Neural crest cell (in vitro differentiated cells): ENCODE measurements at regions not wholly inside any gene's neighbourhood (a gene's known extent, or its start where the extent isn't known, plus 50 kb on each side); places are given as distances from the start of the nearest gene placed in this dataset.
"Not testable (repeated sequence)": the region's sequence is repeated elsewhere in the genome, so short reads cannot be mapped to it uniquely, and the experiment has no call there.

Experiments
- DNase-seq: peaks from one replicate; pipeline ENCODE4 v3.0.0; 2021; ENCODE audit warnings: low read depth, mixed read lengths, low spot score
- H3K27ac Mint-ChIP-seq: one replicate; pipeline ENCODE4 v1.8.0; 2021; ENCODE audit warnings: mild to moderate bottlenecking, mixed read lengths; ENCODE audit not compliant: unreplicated experiment
- H3K27me3 Mint-ChIP-seq: 2 replicates; pipeline ENCODE4 v1.8.0; 2021; ENCODE audit warnings: low read depth, mild to moderate bottlenecking, mixed read lengths
- H3K36me3 Mint-ChIP-seq: 2 replicates; pipeline ENCODE4 v1.8.0; 2021; ENCODE audit warnings: low read depth, mild to moderate bottlenecking, mixed read lengths
- H3K4me1 Mint-ChIP-seq: 2 replicates; pipeline ENCODE4 v1.8.0; 2021; ENCODE audit warnings: mixed read lengths
- H3K4me3 Mint-ChIP-seq: one replicate; pipeline ENCODE4 v1.8.0; 2021; ENCODE audit warnings: mild to moderate bottlenecking, mixed read lengths
- H3K9me3 Mint-ChIP-seq: 2 replicates; pipeline ENCODE4 v1.8.0; 2021; ENCODE audit warnings: mixed read lengths
- CTCF ChIP-seq: fragments of 200-600 bp; sonication (generic); conservative IDR thresholded peaks from 2 replicates; pipeline ENCODE4 v1.5.0; 2021; ENCODE audit warnings: antibody characterized with exemption, mild to moderate bottlenecking

DNA sequence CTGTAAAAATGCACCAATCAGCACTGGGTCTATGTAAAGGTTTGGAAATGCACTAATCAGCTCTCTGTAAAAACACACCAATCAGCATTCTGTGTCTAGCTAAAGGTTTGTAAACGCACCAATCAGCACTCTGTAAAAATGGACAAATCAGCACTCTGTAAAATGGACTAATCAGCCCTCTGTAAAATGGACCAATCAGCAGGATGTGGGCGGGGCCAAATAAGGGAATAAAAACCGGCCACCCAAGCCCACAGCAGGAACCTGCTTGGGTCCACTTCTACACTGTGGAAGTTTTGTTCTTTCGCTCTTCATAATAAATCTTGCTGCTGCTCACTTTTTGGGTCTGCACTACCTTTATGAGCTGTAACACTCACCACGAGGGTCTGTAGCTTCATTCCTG lies 101.0 kb downstream of the SMC2 start:
- not testable (repeated sequence) for H3K27ac Mint-ChIP-seq, H3K27me3 Mint-ChIP-seq, DNase-seq, H3K9me3 Mint-ChIP-seq, H3K4me1 Mint-ChIP-seq, H3K36me3 Mint-ChIP-seq, H3K4me3 Mint-ChIP-seq

GRCh38 chr9:104200456-104200994 lies 106.4 kb downstream of the SMC2 start:
- Mint-ChIP-seq H3K27ac (no peak overlapping the region), H3K9me3 (peaks cover 5% of the 10 kb centered on the region), H3K4me3 (no peak overlapping the region), H3K4me1 (no peaks in the 10 kb centered on the region), H3K36me3 (peaks cover 2% of the 10 kb centered on the region), H3K27me3 (no peaks in the 10 kb centered on the region)
- TF ChIP-seq CTCF, result no peak
- no peak for DNase-seq

GRCh38 chr9:104206766-104207165 lies 112.7 kb downstream of the SMC2 start:
- no peaks in the 10 kb centered on the region for H3K36me3 Mint-ChIP-seq
- H3K9me3 Mint-ChIP-seq, result no peaks in the 10 kb centered on the region
- no peaks in the 10 kb centered on the region for H3K27me3 Mint-ChIP-seq
- no peaks in the 10 kb centered on the region for H3K4me1 Mint-ChIP-seq
- H3K27ac Mint-ChIP-seq, result no peak overlapping the region
- no peak for DNase-seq
- no peak for TF ChIP-seq CTCF
- H3K4me3 Mint-ChIP-seq, result no peak overlapping the region

DNA sequence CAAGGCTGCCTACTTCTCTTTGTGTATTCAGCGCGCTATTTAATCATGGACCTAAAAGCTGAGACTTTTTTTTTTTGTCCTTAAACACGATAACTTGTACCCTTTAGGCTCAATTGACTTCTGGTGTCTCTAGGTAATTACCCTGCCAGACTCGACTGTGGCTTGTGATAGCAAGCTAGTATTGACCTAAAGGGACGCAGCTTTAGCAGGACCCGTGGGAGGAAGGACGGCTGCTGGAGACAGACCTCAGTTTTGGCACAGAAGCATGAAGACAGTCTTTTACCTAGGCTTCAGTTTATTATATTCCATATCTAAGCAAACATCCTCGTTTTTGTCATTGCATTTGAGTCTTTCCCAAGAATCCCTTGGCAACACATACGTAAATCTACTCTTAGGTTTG lies 115.3 kb downstream of the SMC2 start:
- DNase-seq, result no peak
- no peaks in the 10 kb centered on the region for H3K4me1 Mint-ChIP-seq
- H3K27ac Mint-ChIP-seq, result no peak overlapping the region
- H3K9me3 Mint-ChIP-seq, result no peaks in the 10 kb centered on the region
- H3K27me3 Mint-ChIP-seq, result no peaks in the 10 kb centered on the region
- H3K4me3 Mint-ChIP-seq, result no peak overlapping the region
- H3K36me3 Mint-ChIP-seq, result no peaks in the 10 kb centered on the region
- no peak for TF ChIP-seq CTCF

GRCh38 chr9:104227108-104227507 lies 133.0 kb downstream of the SMC2 start:
- DNase-seq, result no peak
- Mint-ChIP-seq H3K36me3 (no peaks in the 10 kb centered on the region), H3K9me3 (no peaks in the 10 kb centered on the region), H3K4me3 (no peak overlapping the region), H3K27me3 (no peaks in the 10 kb centered on the region), H3K27ac (no peak overlapping the region), H3K4me1 (no peaks in the 10 kb centered on the region)
- TF ChIP-seq CTCF, result no peak

GRCh38 chr9:104232781-104233341 lies 138.8 kb downstream of the SMC2 start:
- Mint-ChIP-seq H3K27me3 (no peaks in the 10 kb centered on the region), H3K4me1 (no peaks in the 10 kb centered on the region), H3K4me3 (no peak overlapping the region), H3K27ac (no peak overlapping the region), H3K9me3 (no peaks in the 10 kb centered on the region), H3K36me3 (no peaks in the 10 kb centered on the region)
- no peak for TF ChIP-seq CTCF
- DNase-seq, result no peak
